Mesenteric fat pad (tissue), 1 donor: ENCODE measurements at regions not wholly inside any gene's neighbourhood (a gene's known extent, or its start where the extent isn't known, plus 50 kb on each side); places are given as distances from the start of the nearest gene placed in this dataset.

ENCODE experiments used
- DNase-seq: peaks from one replicate; pipeline ENCODE4 v3.0.0-alpha.2; 2020; ENCODE audit warnings: low spot score
- donor health status: DM: yes; HTN: yes; CAD: no.

GRCh38 chr4:89665662-89666061 is 171.3 kb downstream of the SNCA start:
- DNase-seq: no peak

DNA sequence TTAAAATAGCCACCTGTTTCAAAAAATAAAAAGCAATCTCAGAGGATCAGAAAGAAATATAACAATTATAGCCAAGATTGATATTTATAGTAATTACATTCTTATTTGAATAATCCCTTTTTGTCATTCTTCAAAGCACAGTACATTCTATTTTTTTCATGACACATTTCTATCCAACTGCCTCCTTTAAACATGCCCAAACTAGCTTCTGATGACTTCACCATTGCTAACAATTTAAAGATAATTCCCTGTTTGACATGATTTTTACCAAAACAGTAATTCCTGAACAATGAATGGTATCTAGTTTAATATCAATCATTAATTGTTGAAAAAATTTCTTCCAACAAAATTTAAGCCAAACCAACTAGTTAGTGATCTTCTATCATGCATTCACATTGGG is 172.4 kb downstream of the SNCA start:
- no peak for DNase-seq

DNA sequence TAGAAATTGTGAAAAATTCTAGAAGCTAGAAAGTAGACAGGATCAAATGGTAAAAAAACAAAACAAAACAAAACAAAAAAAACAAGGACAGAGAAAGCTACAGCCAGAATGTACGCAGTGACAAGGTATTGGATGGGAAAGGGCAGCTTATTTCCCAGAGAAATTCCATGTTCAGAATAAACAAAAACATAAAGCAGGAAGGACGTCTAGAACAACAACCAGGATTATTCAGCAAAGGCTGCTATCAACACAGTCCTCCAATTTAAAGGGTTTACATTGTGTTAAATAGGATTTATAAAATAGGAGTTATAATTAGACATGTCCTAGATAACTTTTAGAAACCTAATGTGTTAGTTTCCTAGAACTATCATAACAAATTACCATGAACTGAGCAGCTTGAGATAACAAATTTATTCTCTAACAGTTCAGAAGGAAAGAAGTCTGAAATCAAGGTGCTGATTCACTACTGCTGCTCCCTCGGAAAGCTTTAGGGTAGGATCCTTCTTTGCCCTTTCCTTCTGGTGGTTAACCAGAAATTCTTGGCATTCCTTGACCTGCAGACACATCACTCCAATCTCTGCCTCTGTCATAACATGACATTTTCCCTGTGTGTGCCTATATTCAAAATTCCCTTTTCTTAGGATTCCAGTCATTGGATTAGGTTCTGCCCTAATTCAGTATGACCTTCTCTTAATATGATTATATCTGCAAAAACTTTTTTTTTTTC is 175.6 kb downstream of the SNCA start:
- no peak for DNase-seq

- no peak for DNase-seq
These were observed 176.4 kb downstream of the SNCA start for GRCh38 chr4:89660444-89661172.

DNA sequence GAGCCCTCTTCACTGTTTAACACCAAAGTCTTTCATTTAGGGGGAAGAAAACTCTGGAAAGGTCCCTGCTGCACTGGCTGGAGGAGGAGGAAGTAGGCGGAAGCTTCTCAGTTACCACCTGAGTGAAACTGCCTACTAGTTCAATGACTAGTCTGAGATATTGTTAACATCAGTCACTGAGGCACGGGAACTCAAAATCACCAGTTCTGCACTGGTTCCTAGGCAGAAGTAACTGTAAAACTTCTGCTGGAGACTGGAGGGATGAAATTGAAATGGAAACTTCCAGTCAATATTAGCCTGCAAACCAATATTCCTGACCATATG is 178.3 kb downstream of the SNCA start:
- DNase-seq: no peak

DNA sequence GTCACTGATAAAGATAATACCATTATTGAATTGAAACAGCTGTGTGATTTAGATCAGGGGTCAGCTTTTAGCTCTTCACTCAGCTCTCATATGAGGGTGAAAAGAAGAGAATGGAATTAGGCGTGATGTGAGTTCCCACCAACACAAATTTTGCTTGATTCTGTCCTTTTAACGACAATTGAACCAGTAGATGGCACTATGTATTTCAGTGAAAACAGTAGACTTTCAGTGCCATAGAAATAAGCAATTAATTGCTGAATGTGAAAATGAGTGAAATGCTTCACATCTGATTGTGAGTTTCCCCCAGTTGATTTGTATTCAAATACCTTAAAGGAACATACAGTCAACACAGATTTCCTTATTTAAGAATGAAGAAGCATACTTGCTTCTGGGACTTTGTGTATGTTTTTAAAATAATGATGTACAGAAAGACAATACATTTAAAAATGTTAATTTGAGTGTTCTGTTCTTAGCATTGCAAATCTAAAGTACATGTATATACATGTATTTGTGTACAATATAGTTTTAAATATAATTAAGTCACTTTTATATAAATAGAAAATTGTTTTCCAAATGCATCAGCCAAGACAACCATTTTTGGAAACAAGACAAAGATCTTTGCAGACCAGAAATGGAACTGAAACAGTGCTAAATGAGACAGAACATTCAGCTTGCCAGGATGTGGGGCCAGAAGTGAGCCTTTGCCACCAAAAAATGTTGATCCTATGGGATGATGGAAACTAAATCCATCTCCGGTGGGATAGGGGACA is 178.8 kb downstream of the SNCA start:
- DNase-seq: no peak

DNA sequence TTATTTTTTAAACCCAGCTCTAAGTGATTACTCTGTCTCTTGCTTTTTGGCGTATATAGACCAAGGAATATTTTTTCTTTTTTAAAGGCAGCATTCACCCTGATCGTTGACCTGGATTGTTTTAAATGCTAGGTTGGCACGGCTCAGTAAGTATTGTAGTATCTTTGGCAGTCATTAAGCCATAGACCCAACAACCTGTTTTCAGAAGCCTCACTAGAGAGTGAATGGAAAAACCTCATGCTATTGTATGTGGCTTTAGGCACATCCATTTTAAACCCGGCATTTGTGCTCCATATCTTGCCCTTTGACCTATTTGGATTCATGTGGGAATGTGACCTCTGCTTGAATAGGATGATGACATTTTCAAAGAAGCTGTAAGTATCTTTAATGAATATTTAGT is 183.9 kb downstream of the SNCA start:
- no peak for DNase-seq

- no peak for DNase-seq
These were observed 191.5 kb downstream of the SNCA start for GRCh38 chr4:89645482-89645881.

DNA sequence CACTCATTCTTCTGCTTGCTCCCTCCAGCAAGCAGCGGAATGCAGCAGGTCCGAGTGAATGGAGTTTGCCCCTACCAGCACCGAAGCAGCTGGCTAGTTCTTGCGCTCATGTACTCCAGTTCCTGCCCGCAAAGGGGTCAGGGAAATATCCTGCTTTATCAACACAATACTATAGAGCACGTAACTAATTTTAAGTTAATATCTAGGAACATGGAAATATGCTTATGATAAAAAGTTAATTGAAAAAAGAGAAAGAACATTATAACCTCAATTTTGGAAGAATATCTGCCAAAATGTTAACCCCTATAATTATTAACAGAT is 195.6 kb downstream of the SNCA start:
- no peak for DNase-seq

GRCh38 chr4:89640620-89641366 is 196.2 kb downstream of the SNCA start:
- DNase-seq: peak; percentile 84

DNA sequence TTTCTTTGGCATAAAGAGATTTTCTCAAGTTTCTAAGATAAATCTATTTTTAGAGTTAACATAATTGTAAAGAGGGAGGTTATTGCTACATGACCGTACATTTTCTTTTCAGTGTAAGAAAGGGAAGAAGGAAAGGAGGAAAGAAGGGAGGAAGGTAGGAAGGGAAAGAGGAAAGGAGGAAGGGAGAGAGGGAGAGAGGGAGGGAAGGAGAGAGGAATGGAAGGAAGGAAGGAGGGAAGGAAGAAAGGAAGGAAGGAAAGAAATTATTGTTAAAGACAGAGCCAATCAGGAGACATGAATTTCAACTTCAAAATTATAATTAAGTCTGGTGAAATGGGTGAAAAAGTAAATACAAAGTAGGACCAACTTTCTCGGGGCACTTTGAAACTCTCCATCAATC is 197.6 kb downstream of the SNCA start:
- DNase-seq: no peak

DNA sequence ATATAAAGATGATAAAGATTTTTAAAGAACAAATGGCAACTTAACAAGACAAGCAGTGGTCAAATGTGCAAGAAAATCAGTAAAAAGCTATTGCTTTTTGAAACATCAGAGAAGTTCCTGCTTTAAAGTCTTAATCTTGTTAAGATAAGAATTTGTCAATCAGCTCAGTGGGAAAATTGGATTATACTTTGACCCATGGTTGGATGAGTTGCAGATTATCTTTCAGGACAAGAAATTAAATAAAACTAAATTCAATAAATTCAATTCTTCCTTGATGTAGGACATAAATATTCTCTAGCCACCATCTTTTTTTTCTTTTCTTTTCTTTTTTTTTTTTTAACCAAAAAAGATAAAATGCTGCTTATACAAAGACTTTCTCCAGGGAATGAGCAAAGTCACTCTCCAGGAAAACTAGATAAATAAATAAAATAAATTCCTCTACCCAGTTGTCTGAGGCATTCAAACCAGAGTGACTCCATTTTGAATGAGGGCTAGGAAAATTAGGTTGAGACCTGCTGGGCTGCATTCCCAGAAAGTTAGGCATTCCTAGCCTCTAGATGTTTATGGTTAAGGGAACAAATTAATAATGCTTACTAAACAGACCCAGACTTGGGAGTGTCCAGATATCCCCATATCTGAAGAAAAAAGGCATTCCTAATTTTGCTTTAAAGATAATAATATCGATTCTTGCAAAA is 211.2 kb downstream of the SNCA start:
- no peak for DNase-seq

- DNase-seq: no peak
These were observed 217.6 kb downstream of the SNCA start for GRCh38 chr4:89619206-89619962.

- no peak for DNase-seq
These were observed 218.8 kb downstream of the SNCA start for GRCh38 chr4:89618151-89618550.

GRCh38 chr4:89617317-89617716 is 219.6 kb downstream of the SNCA start:
- no peak for DNase-seq

DNA sequence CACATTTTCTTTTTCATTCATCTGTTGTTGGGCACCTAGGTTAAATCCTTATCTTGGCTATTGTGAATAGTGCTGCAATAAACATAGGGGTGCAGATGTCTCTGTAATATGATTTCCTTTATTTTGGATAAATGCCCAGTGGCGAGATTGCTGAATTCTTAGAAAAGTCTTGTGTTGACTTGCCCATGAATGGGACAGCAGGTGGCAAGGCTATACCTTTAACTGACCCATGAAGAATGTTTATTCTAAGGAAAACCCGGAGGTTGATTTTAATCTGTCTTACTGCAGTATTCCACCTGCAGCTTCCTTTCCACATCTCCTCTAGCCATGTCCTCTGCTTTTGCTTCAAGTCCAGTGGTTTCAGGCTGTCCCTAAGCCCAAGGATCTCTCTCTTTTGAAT is 220.6 kb downstream of the SNCA start:
- no peak for DNase-seq

DNA sequence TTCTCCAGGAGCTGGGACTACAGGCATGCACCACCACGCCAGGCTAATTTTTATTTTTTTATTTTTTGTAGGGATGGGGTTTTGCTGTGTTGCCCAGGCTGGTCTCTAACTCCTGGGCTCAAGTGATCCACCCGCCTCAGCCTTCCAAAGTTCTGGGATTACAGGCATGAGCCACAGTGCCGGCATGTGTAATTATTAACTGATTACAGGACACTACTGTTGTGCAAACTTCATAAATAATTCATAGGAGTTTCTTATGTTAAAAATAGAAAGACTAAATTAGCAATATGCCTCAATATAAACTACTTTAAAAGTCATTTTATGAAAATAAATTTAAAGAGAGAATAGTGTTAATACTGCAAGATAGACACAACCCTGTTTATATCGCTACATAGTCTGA is 221.9 kb downstream of the SNCA start:
- no peak for DNase-seq

- DNase-seq: no peak
These were observed 222.8 kb downstream of the SNCA start for GRCh38 chr4:89614155-89614554.

DNA sequence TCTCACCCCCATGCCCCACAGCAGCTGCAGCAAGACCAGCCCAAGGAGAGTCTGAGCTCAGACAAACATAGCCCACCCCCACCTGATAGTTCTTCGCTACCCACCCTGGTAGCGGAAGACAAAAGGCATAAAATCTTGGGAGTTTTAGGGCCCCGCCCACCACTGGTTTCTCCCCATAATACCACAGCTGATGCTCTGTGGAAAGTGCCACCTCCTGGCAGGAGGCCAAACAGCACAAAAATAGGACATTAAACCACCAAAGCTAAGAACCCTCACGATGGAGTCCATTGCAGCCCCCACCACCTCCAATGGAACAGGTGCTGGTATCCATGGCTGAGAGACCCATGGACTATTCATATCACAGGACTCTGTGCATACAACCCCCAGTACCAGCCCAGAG is 226.7 kb downstream of the SNCA start:
- DNase-seq: no peak

DNA sequence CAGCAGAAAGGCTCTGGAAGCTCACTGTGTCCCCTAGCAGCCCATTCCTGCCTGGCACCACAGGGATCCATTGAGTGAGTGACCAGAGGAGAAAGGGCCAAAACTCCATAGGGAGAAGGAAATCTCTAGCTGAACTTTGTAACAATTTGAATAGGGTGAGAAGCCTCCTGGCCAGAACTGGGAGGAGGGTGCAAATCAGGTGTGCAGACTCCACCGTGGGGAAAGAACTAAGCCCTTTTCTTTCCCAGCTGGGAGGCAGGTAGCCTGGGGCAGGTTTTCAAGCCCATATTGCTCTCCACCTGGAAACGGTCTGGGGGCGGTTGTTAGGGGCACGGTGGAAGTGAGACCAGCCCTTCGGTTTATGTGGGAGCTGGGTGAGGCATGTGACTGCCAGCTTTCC is 227.2 kb downstream of the SNCA start:
- DNase-seq: no peak

DNA sequence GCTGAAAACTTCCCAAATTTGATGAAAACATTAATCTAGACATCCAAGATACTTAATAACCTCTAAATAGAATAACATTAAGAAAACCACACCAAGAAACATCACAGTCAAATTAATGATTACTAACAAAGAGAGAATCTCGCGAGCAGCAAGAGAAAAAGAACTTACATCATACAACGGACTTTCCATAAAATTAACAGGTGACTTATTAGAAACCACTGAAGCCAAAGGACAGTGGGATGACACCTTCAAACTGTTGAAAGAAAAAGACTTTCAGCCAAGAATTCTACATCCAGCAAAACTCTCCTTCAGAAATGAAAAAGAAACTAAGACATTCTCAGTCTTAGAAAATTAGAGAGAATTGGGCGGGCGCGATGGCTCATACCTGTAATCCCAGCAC is 232.0 kb downstream of the SNCA start:
- DNase-seq: no peak
